Stimulated activated CD4-positive, alpha-beta T cell treated with anti-CD3 and anti-CD28 coated beads, Interleukin-15, amount 100 ng/mL, for 1 hour (primary cell): ENCODE measurements at regions not wholly inside any gene's neighbourhood (a gene's known extent, or its start where the extent isn't known, plus 50 kb on each side); places are given as distances from the start of the nearest gene placed in this dataset.

Experiments
- DNase-seq, 2 donors: peaks; one replicate each; pipeline ENCODE4 v3.0.0-alpha.2; 2020; ENCODE audit warnings: low read depth in 1 of 2, low spot score in 1 of 2

DNA sequence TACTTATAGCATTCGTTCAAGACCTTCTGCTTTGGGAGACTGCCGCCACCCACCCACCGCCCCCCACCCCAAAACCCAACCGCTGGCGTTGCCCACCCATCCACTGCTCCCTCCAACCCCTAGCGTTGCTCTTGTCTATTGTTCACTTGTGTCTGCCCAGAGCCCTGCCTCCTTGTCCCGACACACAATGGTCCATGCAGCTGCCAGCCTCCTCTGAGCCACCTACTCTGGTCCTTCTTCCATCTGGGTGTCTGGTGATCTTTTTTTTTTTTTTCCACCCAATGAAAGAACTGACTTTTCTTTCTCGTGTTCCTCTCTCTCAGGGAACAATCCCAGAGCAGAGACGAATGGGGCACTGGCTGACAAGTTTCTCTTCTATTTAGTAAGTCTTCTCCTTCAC is 256.0 kb upstream of the SESN3 start:
- no peak for DNase-seq

DNA sequence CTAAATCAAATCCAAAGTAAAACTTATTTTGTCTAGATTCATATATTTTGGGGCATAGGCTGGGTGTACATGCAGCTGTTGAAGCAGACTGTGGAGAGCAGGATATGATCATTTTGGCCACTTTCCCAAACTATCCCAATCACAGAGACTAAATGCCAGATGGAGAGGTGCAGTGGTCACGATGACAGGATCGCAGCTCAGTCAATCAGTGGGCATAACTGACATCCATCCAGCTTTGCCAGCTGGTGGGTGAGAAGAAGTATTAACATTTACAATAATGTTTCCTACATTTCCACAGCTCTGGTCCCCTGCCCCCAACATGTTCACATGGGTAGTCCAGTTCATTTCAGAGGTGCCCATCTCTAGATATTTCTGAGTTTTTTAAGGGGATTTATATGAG is 255.5 kb upstream of the SESN3 start:
- no peak for DNase-seq

DNA sequence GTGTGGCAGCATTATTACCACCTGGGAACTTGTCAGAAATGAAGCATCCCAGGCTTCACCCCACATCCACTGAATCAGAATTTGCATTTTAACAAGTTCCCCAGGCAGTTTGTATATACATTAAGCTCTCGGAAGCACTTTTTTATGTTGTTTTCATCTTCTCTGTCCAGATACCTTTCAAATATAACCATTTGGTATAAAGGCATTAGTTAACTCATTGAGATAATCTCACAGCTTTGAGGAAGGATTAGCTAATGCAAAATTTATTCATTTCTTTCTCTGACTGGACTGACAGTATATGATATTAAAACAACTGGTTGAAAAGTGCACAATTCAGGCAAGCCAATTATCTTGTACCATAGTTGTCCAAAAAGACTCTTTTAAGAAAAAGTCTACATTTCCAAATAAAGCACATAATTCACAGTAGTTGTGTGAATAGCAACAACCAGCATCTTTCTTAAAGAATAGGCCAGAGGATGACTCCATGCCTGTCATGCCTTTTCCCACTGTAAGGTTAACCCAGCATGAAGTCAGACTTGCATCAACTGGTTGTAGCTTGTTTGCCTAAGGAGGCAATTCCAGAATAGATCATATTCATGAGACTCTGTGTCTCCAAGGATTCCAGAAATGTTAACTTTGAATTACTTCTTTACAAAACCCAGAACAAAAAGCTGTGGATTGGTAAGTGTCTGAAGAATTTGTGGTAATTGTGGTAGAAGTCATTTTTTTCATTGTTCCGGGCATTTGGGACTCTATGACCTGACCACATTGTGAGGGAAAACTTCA is 254.3 kb upstream of the SESN3 start:
- DNase-seq: no peak

DNA sequence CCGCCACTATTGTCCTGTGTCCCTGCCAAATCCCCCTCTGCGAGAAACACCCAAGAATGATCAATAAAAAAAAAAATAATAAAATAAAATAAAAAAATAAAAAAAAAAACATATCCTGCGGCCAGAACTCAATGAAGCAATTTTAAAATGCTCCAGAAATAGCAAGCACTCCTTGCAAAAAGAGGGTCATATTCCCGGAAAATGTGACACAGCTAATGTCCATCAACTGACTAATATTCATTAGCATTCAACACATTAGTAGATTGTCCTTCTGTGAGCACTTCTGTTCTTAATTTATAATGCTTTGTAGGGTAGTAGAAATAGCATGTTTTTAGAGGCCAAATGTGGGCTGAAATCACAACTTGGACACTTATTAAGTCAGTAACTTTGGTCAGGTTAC is 252.3 kb upstream of the SESN3 start:
- no peak for DNase-seq

DNA sequence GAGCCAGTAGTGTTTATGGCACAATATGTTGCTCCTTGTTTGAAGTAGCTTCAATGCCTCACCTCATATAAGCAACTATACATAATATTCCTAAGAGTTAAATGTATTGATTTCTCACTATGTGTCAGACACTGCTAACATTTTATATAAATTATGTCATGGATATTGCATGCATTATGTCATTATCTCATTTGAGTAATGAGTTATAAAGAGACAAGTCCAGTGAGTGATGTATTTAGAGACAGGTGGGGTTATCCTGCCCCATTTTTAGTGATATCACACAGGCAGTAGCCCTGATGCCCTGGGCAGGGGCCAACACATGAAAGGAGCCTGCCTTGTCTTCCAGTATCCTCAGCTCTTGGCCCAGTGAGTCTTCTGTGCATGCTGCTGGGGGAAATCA is 247.0 kb upstream of the SESN3 start:
- DNase-seq: no peak

DNA sequence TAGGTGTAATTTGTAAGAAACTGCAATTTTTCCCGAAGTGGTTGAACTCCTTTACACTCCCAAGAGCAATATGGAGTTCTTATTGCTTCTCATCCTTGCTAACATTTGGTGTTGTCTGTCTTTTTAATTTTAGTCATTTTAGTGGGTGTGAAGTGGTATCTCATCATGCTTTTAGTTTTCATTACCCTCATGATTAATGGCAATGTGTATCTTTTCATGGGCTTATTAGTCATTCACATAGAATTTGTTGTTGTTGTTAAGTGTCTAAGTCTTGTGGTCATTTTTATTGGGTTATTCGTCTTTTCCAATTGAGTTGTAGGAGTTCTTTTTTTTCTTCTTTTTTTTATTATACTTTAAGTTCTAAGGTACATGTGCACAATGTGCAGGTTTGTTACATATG is 238.3 kb upstream of the SESN3 start:
- no peak for DNase-seq

DNA sequence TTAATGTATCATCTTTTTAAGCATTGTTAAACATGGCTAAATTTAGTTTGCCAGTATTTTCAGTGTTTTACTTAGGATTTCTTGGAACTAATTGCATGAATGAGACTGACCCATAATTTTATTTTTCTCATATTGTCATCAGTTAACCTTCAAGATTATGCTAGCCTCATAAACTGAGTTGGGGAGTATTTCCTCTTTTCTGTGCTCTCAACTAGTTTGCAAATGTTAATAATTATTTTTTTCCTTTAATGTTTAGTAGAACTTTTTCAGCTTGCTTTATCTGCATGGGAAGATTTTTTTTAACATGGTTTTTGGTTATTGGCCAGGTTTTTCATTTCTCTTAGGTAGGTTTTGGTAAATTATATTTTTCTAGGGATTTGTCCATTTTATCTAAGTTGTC is 235.4 kb upstream of the SESN3 start:
- no peak for DNase-seq

DNA sequence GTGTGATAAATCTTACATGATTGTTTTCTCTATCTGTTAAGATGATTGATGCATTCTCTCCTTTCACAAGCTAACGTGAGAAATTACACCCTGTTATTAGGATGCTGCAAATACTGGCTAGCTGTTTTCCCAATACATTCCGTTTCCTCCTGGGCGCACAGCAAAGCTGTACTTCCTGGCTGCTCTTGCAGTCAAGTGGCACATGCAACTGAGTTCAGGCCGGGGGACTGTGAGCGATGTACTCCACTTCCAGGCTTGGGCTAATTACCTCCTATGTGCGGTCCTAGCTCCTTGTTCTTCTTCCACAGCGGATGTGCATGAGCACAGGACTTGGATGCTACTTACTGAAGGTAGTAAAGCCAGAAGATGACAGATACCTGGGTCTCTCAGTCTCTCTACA is 234.9 kb upstream of the SESN3 start:
- DNase-seq: no peak

DNA sequence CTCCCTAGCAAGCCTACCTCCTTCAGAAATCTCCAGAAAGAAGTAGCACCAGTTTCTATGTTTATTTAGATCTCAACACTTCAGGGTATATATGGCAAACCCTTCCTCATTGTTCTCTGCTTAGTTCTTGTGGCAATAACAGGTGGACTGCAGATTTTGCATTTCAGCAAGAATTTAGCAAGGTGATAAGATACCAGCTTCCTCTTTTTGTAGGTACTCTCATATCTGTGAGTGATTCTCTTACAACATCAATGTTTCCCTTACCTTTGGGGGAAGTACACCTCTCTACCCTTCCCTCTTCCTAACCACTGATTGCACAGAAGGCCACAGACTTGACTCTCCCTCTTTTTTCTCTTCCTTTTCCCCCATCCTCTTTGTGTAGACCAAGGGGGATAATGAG is 230.9 kb upstream of the SESN3 start:
- DNase-seq: no peak

DNA sequence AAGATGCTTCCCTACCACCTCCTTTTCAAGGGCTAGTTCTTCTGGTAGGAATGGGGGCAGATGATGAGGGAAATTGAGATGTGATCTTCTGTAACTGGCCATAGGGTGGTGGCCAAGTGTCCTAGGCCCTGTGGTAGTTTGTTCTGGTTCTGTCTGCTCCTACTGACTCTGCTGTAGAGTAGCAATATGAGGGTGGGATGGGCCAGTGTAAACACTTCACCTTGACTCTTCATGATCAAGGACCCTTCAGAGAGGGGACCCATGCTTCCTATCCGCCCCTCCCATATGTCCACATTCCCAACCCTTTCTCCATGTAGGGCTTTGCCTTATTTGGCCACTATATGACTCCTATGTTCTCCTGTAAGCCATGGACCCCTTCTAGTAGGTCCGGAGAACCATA is 230.3 kb upstream of the SESN3 start:
- DNase-seq: no peak

DNA sequence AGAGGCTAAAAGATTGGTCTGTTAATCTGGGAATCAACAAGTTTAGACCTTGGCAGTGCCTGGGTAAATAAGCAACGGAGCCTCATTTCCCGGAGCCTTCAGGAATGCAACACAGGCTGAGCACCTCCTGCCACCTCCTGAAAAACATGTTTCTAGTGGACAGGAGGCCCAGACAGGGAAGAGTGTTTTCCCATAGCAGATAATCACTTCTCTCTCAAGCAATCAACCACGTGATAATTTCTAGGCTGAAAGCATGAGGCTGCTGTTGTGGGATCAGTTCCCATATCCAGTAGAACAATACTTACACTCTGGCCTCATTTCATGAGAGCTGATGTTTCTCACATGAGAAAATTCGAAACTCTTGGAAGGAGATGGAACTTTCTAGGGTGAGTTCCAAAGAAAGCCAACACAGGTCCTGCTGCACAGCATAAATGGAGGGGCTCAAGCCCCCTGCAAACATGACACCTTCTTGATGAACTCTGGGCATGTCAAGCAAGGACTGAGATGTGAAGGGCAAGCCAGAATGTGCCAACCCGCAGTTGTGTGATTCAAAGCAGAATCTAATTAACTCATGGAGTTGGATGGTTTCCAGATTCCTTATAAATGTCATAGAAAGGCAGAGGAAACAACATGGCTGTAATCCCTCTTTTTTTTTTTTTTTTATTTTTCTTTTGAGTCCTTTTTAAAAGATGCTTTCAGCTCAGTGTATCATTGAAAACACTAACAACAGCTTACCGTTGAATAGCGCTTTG is 228.5 kb upstream of the SESN3 start:
- DNase-seq: no peak

DNA sequence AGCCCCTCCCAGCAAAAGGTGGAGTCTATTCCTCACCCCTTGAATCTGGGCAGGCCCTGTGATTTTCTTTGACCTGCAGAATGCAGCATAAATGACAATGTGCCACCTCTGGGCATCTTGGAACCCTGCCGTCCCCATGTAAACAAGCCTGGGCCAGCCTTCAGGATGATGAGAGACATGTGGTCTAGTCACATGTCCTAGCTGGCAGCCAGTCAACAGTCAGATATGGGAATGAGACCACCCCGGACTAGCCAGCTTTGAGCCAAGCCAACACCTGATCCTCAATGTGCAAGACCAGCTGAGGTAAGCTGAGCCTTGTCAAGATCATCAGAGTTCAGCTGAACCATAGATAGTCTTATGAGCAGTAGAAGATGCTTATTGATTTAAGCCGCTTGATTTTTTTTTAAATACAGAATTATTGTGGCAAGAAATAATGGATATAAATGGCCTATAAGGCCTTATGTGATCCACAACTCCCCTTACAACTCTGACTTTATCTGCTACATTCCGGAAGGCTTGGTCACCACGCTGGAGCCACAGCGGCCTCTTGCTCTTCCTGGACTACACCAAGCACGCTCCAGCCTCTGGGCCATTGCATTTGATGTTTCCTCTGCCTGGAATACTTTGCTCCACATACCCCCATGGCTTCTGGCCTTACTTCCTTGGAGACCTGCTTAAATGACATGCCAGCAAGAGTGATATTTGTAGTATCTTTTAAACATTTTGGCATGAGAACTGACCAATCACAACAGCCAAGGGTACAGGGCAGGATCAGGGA is 225.9 kb upstream of the SESN3 start:
- no peak for DNase-seq

DNA sequence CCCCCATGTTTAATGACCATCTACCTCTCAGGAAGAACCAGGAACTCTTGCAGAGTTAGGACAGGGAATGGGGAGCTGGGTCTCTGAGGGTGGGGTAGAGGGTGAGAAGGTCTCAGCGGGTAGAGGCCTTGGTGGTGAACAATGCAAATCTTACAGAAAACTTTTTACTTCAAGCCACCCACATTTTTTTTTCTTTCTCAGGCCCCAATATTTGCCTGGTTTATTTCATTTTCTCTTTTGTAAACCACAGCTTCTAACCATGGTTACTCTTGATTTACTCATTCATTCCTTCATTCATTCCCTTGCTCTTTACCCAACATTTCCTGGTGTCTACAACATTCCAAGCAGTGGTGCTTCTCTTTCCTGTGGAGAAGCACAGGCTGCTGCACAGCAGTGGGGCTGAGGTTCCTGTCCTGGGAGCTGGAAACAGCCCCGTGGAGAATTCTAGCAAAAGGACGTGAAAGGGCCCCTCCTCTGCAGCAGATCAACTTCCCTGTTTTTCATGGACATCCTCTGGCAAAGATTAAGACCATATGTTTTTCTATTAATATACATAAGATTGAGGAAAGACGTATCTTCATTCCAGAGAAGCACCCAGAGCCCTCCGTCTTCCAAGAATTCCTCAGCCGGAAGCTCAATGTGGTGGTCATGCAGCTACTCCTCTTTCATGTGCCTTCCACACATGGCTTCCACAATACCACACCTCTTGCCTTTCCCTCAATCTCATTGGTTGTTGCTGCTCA is 224.4 kb upstream of the SESN3 start:
- DNase-seq: no peak

DNA sequence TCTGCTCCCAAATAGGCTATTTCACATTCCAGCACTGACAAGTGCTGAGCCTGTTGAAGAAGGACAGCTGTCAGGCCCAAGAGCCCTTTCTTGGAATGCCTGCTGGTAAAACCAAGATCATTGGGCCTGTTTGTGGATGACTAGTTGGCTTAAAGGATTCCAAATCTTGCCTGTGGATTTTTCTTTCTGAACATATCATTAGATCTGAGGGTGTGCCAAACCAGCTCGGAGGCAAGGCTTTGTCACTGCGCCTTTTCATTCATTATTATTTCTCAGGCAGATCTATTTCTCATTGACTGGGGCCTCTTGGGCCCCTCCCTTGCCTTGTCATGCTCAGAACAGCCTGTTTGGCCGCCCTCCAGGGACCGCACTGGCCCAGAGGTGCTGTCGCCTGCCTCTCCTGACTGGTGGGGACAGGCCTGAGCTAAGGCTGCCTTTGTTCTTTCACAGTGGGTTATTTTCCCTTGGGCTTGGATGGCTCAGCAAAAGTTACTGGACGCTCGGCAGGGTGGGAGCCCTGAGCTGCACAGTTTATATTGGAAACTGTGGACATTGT is 222.7 kb upstream of the SESN3 start:
- DNase-seq: no peak

DNA sequence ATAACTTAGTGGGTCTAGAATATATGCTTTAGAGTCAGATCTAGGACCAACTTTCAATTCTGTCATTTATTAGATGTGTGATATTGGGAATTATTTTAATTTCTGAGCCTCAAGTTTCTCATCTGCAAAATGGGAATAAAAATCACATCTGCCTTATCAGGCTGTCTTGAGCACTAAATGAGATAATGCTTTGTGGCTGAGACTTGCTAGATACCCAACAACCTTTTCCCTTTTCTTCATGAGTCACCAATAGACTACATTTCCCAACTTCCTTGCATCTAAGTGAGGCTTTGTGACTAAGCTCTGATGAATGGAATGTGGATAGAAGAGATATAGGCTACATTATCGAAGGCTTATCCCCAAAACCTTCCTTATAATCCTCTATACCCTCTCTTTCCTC is 220.7 kb upstream of the SESN3 start:
- DNase-seq: no peak

DNA sequence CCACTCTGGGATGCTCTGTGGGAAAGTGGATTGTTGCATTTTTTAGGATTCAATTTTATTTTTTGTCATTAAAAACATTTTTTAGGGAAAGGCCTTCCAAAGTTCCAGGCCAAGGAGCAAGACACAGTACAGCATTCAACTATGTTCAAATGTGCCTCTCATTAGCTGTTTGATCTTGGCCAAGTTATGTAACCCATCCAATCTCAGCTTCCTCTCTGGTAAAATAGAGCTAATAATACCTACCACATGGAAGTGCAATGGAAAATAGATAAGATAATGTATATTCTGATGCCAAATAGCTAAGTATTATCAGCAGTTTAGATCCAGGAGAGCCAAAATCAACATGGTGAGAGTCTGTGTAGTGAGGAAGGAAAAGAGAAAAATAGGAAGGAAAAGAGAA is 220.3 kb upstream of the SESN3 start:
- DNase-seq: no peak

DNA sequence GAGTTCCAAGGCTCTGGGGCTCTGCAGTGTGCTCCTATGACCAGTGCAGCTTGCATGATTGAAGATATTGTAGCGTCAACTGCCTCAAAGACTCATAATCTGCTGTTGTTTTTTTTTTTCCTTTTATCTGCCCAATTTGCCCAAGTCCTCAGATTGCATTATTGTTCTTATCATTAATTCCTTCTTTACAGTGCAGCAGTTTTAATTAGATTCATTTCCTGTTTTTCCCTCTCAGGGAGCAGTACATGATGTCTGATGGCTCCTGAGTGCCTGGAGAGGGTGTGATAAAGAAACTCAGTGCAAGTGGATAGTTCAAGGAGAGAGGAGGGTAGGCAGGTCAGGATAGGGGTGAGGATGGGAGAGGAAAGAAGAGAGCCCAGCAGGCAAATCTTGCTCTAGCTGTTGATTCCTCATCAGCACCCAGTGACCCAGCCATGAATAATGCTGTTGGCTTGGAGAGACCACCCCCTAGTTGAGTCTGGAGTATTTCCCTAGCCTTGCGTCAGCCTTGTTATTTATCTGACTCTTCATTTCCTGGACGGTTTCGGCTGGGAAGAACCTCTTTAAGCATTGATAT is 219.6 kb upstream of the SESN3 start:
- no peak for DNase-seq

DNA sequence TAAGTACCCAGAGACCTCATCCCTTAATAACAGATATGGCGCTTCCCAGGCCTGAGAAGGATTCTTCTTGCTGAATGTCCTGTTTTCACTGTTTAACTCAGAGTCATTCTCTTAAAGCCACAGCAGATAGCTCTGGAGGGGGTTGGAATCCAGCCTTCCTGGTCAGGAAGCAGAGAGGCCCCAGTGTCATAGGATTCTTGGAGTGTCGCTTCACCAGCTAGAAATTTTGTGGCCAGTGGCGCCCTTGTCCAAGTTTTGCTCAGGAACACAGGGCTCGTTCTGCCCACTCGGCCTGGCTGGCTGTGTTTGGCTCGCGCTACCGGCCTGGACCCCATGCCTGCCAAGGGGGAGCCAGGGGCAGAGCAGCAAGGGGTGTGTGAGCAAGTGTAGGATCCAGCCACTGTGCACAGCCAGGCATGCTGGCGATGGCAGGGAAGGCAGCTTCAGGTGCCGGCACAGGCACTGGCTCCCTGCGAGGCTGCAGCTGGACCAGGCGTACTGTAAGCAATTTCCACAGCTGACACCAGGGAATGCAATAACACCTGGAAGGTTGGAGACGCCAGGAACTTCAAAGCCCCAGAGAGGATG is 214.8 kb upstream of the SESN3 start:
- DNase-seq: no peak

DNA sequence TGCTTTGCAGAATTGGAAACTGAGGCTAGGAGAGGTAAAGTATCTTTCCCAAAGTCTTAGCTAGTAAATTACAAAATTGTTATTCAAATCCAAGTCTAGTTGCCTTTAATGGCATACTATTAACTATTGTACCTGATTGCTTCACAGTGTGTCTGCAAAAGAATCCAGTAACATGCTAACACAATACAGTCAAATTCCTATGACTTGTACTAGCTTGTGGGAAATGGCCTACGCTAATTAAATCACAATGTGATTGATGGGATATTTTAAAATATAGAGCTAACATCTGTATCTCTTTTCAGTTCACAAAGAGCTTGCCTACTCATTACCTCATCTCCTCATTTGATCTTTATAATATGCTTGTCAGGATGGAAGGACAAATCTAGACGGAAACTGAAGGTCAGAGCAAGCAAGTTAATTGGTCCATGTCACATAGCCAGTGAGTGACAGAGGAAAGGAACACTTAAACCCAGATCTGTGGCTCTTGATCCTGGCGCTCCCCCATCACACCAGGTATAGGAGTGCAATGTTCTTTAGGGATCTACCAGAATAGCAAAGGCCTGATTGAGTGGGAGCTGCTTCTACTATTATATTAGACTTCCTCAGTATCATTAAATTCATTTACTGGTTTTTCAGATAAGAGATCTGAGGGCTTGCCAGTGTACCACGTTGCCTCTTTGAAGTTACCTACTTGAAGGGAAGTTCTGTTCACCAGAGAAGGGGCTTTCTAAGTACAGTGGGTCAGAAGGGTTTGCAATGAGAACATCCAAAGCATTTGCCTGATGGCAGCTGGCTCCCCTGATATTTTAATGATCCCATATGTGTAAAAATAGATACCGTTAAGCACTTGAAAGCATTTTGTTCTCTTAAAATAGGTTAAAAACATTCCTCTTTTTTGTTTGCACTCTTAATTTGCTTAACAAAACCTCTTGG is 213.6 kb upstream of the SESN3 start:
- DNase-seq: no peak
